ENCODE measurements at regions not wholly inside any gene's neighbourhood (a gene's known extent, or its start where the extent isn't known, plus 50 kb on each side); places are given as distances from the start of the nearest gene placed in this dataset.

DNA sequence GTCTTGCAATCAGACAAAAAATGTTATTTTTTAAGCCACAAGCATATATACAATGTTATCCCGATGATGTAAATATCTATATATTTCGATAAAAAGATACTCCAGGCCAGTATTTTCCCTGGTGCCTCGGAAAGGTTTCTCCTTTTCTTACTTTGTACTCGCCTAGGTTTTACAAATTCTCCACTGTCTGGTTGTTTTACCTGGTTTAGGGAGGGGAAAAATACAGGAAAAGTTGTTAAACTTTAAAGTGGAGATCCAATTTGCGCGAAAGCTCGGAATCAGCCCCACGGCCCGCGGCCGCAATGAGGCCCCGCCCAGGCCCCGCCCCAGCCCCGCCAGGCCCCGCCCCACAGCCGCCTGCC lies 58.4 kb upstream of the WNT7B start:
- in situ Hi-C loops (cut with HindIII; ENCODE audit: low pct_ligation_motif_present, low sequenced_read_pairs), result no loop called here
- TF ChIP-seq, protein P1, sequence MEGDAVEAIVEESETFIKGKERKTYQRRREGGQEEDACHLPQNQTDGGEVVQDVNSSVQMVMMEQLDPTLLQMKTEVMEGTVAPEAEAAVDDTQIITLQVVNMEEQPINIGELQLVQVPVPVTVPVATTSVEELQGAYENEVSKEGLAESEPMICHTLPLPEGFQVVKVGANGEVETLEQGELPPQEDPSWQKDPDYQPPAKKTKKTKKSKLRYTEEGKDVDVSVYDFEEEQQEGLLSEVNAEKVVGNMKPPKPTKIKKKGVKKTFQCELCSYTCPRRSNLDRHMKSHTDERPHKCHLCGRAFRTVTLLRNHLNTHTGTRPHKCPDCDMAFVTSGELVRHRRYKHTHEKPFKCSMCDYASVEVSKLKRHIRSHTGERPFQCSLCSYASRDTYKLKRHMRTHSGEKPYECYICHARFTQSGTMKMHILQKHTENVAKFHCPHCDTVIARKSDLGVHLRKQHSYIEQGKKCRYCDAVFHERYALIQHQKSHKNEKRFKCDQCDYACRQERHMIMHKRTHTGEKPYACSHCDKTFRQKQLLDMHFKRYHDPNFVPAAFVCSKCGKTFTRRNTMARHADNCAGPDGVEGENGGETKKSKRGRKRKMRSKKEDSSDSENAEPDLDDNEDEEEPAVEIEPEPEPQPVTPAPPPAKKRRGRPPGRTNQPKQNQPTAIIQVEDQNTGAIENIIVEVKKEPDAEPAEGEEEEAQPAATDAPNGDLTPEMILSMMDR (IDR thresholded peaks at IDR 0.05; ENCODE audit: low read depth, low read length, missing control alignments), result no peak
- peak overlapping the region; percentile 63 for H3K4me3 ChIP-seq (ENCODE audit: low read depth, low read length)

DNA sequence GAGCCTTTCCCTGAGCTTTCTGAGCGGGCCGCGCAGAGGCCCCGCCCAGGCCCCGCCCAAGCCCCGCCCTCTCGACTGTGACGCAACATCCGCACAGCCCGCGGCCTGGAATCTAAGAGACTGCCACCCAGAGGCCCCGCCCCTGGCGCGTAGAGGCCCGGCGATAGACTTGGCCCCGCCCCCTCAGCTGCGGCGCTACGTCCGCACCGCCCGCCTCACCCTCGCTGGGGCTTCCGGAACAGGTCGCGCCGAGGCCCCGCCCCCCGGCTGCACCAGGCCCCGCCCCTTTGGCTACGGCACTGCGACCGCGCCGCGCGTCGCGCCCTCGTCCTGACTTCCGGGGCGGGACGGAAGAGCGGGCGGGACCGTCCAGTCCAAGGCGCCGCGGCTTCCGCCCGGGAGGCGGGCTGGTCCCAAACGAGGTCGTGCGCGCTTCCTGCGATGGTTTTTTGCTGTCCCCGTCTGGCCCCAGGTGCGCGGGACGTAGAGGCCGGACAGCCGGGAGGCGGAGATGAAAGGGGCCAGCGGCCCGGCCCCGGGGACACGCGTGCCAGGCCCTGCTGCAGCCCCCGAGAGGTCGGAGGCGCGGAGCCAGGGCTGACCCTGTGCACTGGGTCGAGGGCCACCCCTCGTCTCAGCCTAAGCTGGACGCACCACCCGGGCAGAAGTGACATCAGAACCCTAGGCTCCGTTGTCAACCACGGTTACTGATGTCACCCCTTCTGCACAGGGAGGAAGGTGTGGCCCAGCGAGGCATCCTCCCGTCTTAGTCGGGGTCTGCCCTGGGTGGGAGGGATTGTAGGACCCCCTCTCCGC lies 59.0 kb upstream of the WNT7B start:
- Histone ChIP-seq H3K36me3 (replicated peaks) (no peaks in the 10 kb centered on the region), H3K4me3 (ENCODE audit: low read depth, low read length) (peak overlapping the region; percentile 85), H3K27me3 (replicated peaks) (no peaks in the 10 kb centered on the region), H3K27ac (peak overlapping the region; percentile 85)
- TF ChIP-seq, protein P1 (IDR thresholded peaks at IDR 0.05; ENCODE audit: low read depth, low read length, missing control alignments), result no peak
- in situ Hi-C loops (cut with HindIII; ENCODE audit: low pct_ligation_motif_present, low sequenced_read_pairs), result no loop called here
- DNase-seq, result peak; percentile 98

More for the DNA sequence above, 58.4 kb upstream of the WNT7B start:
- no peaks in the 10 kb centered on the region for H3K36me3 ChIP-seq (replicated peaks)
- H3K27me3 ChIP-seq (replicated peaks), result no peaks in the 10 kb centered on the region
- DNase-seq, result no peak
- peak overlapping the region; percentile 66 for H3K27ac ChIP-seq

DNA sequence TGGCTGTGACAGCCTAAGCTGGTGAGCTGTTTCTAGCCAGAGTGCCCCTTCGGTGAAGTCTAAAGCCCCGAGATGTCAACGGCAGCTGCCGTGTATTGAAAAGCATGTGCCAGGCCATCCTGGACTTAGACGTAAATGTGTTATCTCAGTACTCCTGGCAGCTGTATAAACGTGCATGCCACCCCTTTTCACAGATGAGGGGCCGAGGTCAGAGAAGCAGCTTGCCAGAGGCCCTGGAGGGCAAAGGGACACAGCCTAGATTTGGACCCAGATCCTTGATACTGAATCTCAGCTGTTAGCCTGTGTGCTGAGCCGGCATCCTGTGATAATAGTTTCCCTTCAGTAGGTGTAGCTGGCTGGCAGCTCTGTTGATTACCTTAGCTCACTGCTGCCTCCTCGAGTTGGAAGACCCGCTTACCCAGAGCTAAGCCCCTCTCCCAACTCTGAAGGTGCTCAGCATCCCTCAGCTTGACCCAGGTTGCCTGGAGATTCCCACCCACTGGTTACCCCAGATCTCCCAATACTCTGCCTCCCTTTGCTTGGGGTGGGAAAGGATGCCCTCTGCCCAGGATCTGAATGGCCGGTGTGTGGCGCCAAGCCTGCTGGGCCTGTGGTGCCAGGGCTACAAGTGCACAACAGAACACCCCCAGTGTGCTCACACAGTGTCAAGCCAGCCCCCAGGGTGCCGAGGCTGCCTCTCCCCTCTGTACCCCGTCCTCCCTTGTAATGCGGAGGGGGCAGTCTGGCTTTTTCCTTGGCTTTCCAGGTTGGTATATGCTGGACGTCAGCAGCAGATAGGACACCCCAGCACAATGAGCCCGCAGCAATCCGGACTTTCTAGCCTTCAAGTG lies 59.8 kb upstream of the WNT7B start:
- Histone ChIP-seq H3K27ac (peak overlapping the region; percentile 85), H3K36me3 (replicated peaks) (no peaks in the 10 kb centered on the region), H3K4me3 (ENCODE audit: low read depth, low read length) (peak overlapping the region; percentile 85), H3K27me3 (replicated peaks) (no peaks in the 10 kb centered on the region)
- TF ChIP-seq, protein P1 (IDR thresholded peaks at IDR 0.05; ENCODE audit: low read depth, low read length, missing control alignments), result peak; percentile 44
- DNase-seq, result no peak
- in situ Hi-C loops (cut with HindIII; ENCODE audit: low pct_ligation_motif_present, low sequenced_read_pairs), result no loop called here

DNA sequence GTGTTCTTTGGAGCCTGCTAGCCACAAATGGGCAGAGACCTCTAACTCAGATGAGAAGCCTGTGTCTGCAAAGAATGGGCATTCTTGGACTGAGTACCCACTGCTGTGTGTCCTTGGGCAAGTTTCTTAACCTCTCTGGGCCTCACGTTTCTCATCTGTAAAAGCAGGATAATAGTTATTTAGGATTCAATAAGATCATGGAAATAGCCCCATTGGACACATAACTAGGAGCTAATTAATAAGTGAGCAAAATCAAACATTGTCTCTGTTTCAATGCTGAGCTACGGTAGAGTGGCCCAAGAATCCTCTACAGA lies 61.2 kb upstream of the WNT7B start:
- Histone ChIP-seq H3K27me3 (replicated peaks) (no peaks in the 10 kb centered on the region), H3K27ac (no peak overlapping the region), H3K4me3 (ENCODE audit: low read depth, low read length) (no peak overlapping the region), H3K36me3 (replicated peaks) (no peaks in the 10 kb centered on the region)
- TF ChIP-seq, protein P1 (IDR thresholded peaks at IDR 0.05; ENCODE audit: low read depth, low read length, missing control alignments), result no peak
- in situ Hi-C loops (cut with HindIII; ENCODE audit: low pct_ligation_motif_present, low sequenced_read_pairs), result no loop called here
- no peak for DNase-seq

GRCh38 chr22:46038516-46039430 lies 61.8 kb upstream of the WNT7B start:
- H3K27ac ChIP-seq, result no peak overlapping the region
- in situ Hi-C loops (cut with HindIII; ENCODE audit: low pct_ligation_motif_present, low sequenced_read_pairs), result no loop called here
- H3K36me3 ChIP-seq (replicated peaks), result no peaks in the 10 kb centered on the region
- TF ChIP-seq, protein P1 (IDR thresholded peaks at IDR 0.05; ENCODE audit: low read depth, low read length, missing control alignments), result no peak
- H3K4me3 ChIP-seq (ENCODE audit: low read depth, low read length), result no peak overlapping the region
- H3K27me3 ChIP-seq (replicated peaks), result no peaks in the 10 kb centered on the region
- no peak for DNase-seq
